K562 (cell line): ENCODE measurements at regions not wholly inside any gene's neighbourhood (a gene's known extent, or its start where the extent isn't known, plus 50 kb on each side); places are given as distances from the start of the nearest gene placed in this dataset.
"Not testable (repeated sequence)": the region's sequence is repeated elsewhere in the genome, so short reads cannot be mapped to it uniquely, and the experiment has no call there.

Experiments
- ATAC-seq: fragments of 200-7000 bp; cut with Tn5 transposase; 3 replicates; pipeline ENCODE4 v1.9.1; 2020; ENCODE audit warnings: moderate library complexity
- BruUV-seq: library from RNA; stranded (reverse); fragments of 400-500 nt; replicated peaks from 2 replicates; lab custom pipeline; 2021; lab: Mats Ljungman, UMichigan
- CTCF ChIA-PET: fragments of 300-600 bp; formaldehyde crosslinking; extraction: SDS; loops from one replicate; lab custom pipeline; 2021; ENCODE audit warnings: low intra/inter-chr PET ratio; lab: Yijun Ruan, JAX
- POLR2A ChIA-PET: fragments of 300-600, 350-650 bp; sonication (Branson Sonifier 250); formaldehyde crosslinking; extraction: SDS; loops from one replicate; lab custom pipeline; 2021; ENCODE audit warnings: antibody characterized with exemption, inconsistent platforms; lab: Yijun Ruan, JAX
- DNase-seq, 4 experiments: peaks; one replicate each; pipeline versions ENCODE4 v3.0.0 to v3.0.0-alpha.2; 2011 to 2018; ENCODE audit warnings: low spot score in 3 of 4, mixed read lengths in 3 of 4; ENCODE audit errors: extremely low read depth in 1 of 4
- FAIRE-seq: peaks from 2 replicates; lab custom pipeline; 2011; peaks lifted over from hg19 to GRCh38; lab: Jason Lieb, UNC
- H2AFZ ChIP-seq: 2 replicates; pipeline ENCODE4 v1.6.0; 2011; ENCODE audit warnings: low read depth, low read length, control low read depth, inconsistent platforms
- H3K27ac ChIP-seq: fragments of 200-600 bp; 3 replicates; pipeline ENCODE4 v1.8.0; 2011; ENCODE audit warnings: low read depth, mild to moderate bottlenecking, control low read depth, inconsistent platforms, low read length, moderate library complexity, mixed read lengths; ENCODE audit errors: extremely low read depth
- H3K27me3 ChIP-seq, 2 experiments: fragments of 300-600 bp in 1 of 2; 2 replicates in 1 of 2; 3 replicates in 1 of 2; pipeline versions ENCODE4 v1.6.0 to v1.8.0; 2011; ENCODE audit warnings: inconsistent platforms in 2 of 2, low read length in 2 of 2, mild to moderate bottlenecking in 1 of 2, mixed read lengths in 1 of 2, moderate library complexity in 1 of 2; ENCODE audit not compliant: control insufficient read depth in 2 of 2, insufficient read depth in 2 of 2
- H3K36me3 ChIP-seq: fragments of 300-600 bp; 3 replicates; pipeline ENCODE4 v1.8.0; 2011; ENCODE audit warnings: mild to moderate bottlenecking, low read length, inconsistent platforms; ENCODE audit not compliant: control insufficient read depth, insufficient read depth
- H3K4me1 ChIP-seq, 2 experiments: fragments of 200-600 bp in 1 of 2; replicated peaks in 1 of 2; 2 replicates in 1 of 2; 3 replicates in 1 of 2; pipeline versions ENCODE4 v1.5.1 to v1.8.0; 2011; ENCODE audit warnings: inconsistent platforms in 2 of 2, low read length in 2 of 2, mild to moderate bottlenecking in 1 of 2, mixed read lengths in 1 of 2, moderate library complexity in 1 of 2; ENCODE audit not compliant: control insufficient read depth in 2 of 2, insufficient read depth in 2 of 2
- H3K4me2 ChIP-seq: 2 replicates; pipeline ENCODE4 v1.6.1; 2011; ENCODE audit warnings: low read length, control low read depth, inconsistent platforms, mixed read lengths; ENCODE audit not compliant: insufficient read depth
- H3K4me3 ChIP-seq: fragments of 200-600 bp; sonication (generic), shearing (Covaris generic); 2 replicates; pipeline ENCODE4 v1.5.1; 2016; ENCODE audit warnings: control low read depth, inconsistent platforms
- H3K79me2 ChIP-seq: fragments of 200-600 bp; 3 replicates; pipeline ENCODE4 v1.8.0; 2011; ENCODE audit warnings: low read length, inconsistent platforms; ENCODE audit not compliant: control insufficient read depth, insufficient read depth
- H3K9ac ChIP-seq, 2 experiments: 2 replicates each; pipeline versions ENCODE4 v1.6.0 to v1.6.1; 2011; ENCODE audit warnings: low read depth in 2 of 2, low read length in 2 of 2, control low read depth in 1 of 2, inconsistent platforms in 1 of 2, mild to moderate bottlenecking in 1 of 2, mixed read lengths in 1 of 2; ENCODE audit not compliant: insufficient read depth in 1 of 2
- H3K9me1 ChIP-seq: one replicate; pipeline ENCODE4 v1.6.0; 2011; ENCODE audit warnings: inconsistent platforms, mild to moderate bottlenecking, low read length, moderate library complexity; ENCODE audit not compliant: control insufficient read depth, insufficient read depth
- H3K9me3 ChIP-seq: replicated peaks from 2 replicates; pipeline ENCODE4 v1.5.1; 2011; ENCODE audit warnings: low read depth, low read length, inconsistent platforms; ENCODE audit not compliant: control insufficient read depth, insufficient read depth
- H4K20me1 ChIP-seq: replicated peaks from 2 replicates; pipeline ENCODE4 v1.6.1; 2011; ENCODE audit warnings: low read length, inconsistent platforms, mixed read lengths; ENCODE audit not compliant: control insufficient read depth, insufficient read depth
- ARID4B ChIP-seq: sonication (generic); formaldehyde crosslinking; IDR thresholded peaks from 2 replicates; pipeline ENCODE4 v1.8.0; 2022; ENCODE audit warnings: mild to moderate bottlenecking, missing genetic modification reagents
- MYC ChIP-seq, 2 experiments: fragments of 250-450 bp in 1 of 2; sonication (Bioruptor Pico) in 1 of 2; IDR thresholded peaks; 2 replicates each; pipeline versions ENCODE4 v1.5.1 to v1.6.1; 2012 to 2021; ENCODE audit warnings: low read depth in 2 of 2, borderline replicate concordance in 1 of 2, improper control_type of control experiment in 1 of 2, low read length in 1 of 2, mild to moderate bottlenecking in 1 of 2, moderate library complexity in 1 of 2
- NFIC ChIP-seq: fragments of 450-650 bp; IDR thresholded peaks from 2 replicates; pipeline ENCODE4 v1.6.1; 2017; ENCODE audit warnings: mild to moderate bottlenecking, inconsistent platforms
- WGBS: fragments of 100-300 bp; shearing (Covaris generic); methylation state at CpG from one replicate; pipeline ENCODE4 v1.1.6; 2016; ENCODE audit warnings: low coverage, mixed read lengths; ENCODE audit not compliant: insufficient coverage; ENCODE audit errors: missing lambda C conversion rate; 5-methylcytosine and 5-hydroxymethylcytosine counted together
- in situ Hi-C: fragments of 300-500 bp; cut with MboI; formaldehyde crosslinking; loops from 4 replicates; pipeline ENCODE4 v1.15.0; 2018; ENCODE audit warnings: inconsistent platforms, mixed read lengths
- intact Hi-C: fragments of 100-400 bp; cut with micrococcal nuclease; formaldehyde crosslinking; loops from 2 replicates; pipeline ENCODE4 v1.14.2; 2022

GRCh38 chr3:191131305-191131704 is 67.7 kb upstream of the OSTN start (continued):
- TF ChIP-seq ARID4B (CRISPR knock-in tag) = no peak
- TF ChIP-seq MYC (IDR thresholded peaks at IDR 0.05; ENCODE audit: low read depth, low read length) = no peak
- no peak for TF ChIP-seq MYC (CRISPR knock-in tag; IDR thresholded peaks at IDR 0.05; ENCODE audit: borderline replicate concordance, low read depth)
- TF ChIP-seq NFIC = no peak

- H3K9ac ChIP-seq, H3K36me3 ChIP-seq, H3K4me2 ChIP-seq, H3K4me3 ChIP-seq, H3K4me1 ChIP-seq, H3K9me3 ChIP-seq, H3K79me2 ChIP-seq, ATAC-seq, H4K20me1 ChIP-seq, FAIRE-seq, intact Hi-C loops, CTCF ChIA-PET, H3K9me1 ChIP-seq, H3K27me3 ChIP-seq, H3K27ac ChIP-seq, BruUV-seq, H2AFZ ChIP-seq, in situ Hi-C loops, POLR2A ChIA-PET, DNase-seq: not testable (repeated sequence)
- WGBS = 0% methylated on average over 5 of the region's 30 CpGs
Observed at GRCh38 chr3:191124891-191125290, 74.2 kb upstream of the OSTN start.
